Thyroid gland (tissue), 4 donors: ENCODE measurements at regions not wholly inside any gene's neighbourhood (a gene's known extent, or its start where the extent isn't known, plus 50 kb on each side); places are given as distances from the start of the nearest gene placed in this dataset.

Experiments used
- CTCF ChIP-seq, 6 experiments: fragments of 200-600 bp in 3 of 6; fragments of 450-650 bp in 3 of 6; sonication (generic) in 3 of 6; IDR thresholded peaks; one replicate each; pipeline ENCODE4 v1.5.1; 2016 to 2019; ENCODE audit warnings: antibody characterized with exemption in 6 of 6, mild to moderate bottlenecking in 2 of 6, inconsistent platforms in 1 of 6, moderate library complexity in 1 of 6
- POLR2A ChIP-seq, 2 donors: fragments of 450-650 bp; IDR thresholded peaks; one replicate each; pipeline ENCODE4 v1.6.1; 2017; ENCODE audit warnings: antibody characterized with exemption in 2 of 2, mild to moderate bottlenecking in 2 of 2, moderate library complexity in 1 of 2

GRCh38 chr11:62057069-62057468 lies 66.7 kb upstream of the INCENP start:
- TF ChIP-seq CTCF (IDR thresholded peaks at IDR 0.05) (no peak), POLR2A (IDR thresholded peaks at IDR 0.05) (no peak)
